IPS-NIHi7 (cell line): ENCODE measurements at regions not wholly inside any gene's neighbourhood (a gene's known extent, or its start where the extent isn't known, plus 50 kb on each side); places are given as distances from the start of the nearest gene placed in this dataset.
"Not testable (repeated sequence)": the region's sequence is repeated elsewhere in the genome, so short reads cannot be mapped to it uniquely, and the experiment has no call there.

Experiments
- DNase-seq: peaks from one replicate; pipeline ENCODE4 v3.0.0; 2012; ENCODE audit warnings: mixed read lengths; ENCODE audit errors: extremely low spot score

GRCh38 chr3:655824-656223, 437.0 kb upstream of the CNTN6 start:
- no peak for DNase-seq

- no peak for DNase-seq
Measured at GRCh38 chr3:661356-661755, 431.5 kb upstream of the CNTN6 start.

GRCh38 chr3:674116-674515, 418.7 kb upstream of the CNTN6 start:
- DNase-seq: no peak

- no peak for DNase-seq
Measured at GRCh38 chr3:675846-676245, 417.0 kb upstream of the CNTN6 start.

GRCh38 chr3:683770-684169, 409.1 kb upstream of the CNTN6 start:
- DNase-seq: no peak

DNA sequence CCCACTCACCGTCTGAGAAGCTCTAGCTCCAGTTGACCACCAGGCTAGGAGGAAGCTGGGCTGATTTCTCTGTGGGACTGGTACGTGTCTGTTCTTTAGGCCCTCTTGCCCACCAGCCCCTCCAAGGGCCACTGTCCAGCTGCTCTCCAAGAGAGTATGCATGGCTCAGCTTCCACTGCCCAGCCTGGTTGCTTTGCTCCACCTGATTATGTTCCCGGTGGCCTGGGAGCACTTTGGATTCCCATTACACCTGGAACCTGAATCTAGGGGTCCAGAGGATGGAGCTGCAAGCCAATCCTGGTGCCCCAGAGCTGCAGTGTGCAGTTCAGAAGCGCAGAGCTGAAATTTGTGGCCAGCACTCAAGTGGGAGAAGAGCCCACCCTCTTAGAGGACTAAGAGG, 402.1 kb upstream of the CNTN6 start:
- DNase-seq: no peak

DNA sequence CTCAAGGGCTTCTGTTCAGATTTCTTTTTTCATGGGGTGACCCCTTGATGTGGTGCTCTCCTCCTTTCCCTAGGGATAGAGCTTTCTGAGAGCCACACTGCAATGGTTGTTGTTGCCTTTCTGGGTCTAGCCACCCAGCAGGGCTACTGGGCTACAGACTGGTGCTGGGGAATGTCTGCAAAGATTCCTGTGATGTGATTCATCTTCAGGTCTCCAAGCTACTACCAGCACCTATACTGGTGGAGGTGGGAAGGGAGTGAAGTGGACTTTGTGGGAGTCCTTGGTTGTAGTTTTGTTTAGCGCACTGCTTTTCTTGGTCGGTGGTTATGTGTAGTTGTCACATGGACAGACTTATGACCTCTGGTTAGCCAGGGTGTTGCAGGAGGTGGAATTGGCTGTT, 392.3 kb upstream of the CNTN6 start:
- DNase-seq: no peak

DNA sequence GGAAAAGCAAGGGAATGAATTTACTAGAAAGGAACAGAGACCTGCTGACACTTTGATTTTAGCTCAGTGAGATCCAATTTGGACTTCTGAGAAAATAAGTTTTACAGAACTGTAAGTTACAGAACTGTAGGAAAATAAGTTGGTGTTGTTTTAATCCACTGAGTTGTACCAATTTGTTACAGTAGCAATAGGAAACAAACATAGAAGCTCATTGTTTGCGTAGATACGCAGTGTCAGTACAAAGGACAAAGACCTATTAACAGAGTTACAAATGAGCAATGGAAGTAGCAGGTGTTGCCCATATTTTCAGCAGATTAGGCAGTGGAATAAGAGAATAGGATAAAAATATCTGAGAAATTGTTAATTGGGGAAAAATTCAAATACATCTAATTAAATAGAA, 385.8 kb upstream of the CNTN6 start:
- no peak for DNase-seq

GRCh38 chr3:713006-713621, 379.7 kb upstream of the CNTN6 start:
- no peak for DNase-seq

GRCh38 chr3:713947-714620, 378.7 kb upstream of the CNTN6 start:
- no peak for DNase-seq

- no peak for DNase-seq
Measured at GRCh38 chr3:721086-721485, 371.7 kb upstream of the CNTN6 start.

- DNase-seq: no peak
Measured at GRCh38 chr3:732326-732928, 360.4 kb upstream of the CNTN6 start.

- no peak for DNase-seq
Measured at GRCh38 chr3:733313-733712, 359.5 kb upstream of the CNTN6 start.

DNA sequence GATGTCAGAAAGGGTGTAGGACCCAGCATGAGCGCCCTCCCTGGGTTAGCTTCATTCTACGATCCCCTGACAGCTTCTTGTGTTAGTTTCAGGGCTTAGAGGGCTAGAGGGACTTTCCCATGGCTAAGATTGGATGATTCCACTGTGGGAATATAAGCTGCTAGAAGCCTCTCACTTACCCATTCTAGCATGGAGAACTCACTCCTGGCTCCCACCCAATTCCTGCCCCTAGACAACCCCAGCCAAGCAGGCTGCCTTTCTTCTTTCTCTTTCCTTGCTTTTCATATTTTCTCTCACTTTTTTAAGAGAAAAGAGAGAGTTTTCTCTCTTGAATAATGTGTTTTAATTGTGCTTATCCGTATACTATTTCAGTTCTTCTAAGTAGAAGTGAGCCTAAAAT, 335.1 kb upstream of the CNTN6 start:
- DNase-seq: no peak

GRCh38 chr3:759106-759505, 333.7 kb upstream of the CNTN6 start:
- DNase-seq: no peak

GRCh38 chr3:773433-773832, 319.4 kb upstream of the CNTN6 start:
- DNase-seq: not testable (repeated sequence)

DNA sequence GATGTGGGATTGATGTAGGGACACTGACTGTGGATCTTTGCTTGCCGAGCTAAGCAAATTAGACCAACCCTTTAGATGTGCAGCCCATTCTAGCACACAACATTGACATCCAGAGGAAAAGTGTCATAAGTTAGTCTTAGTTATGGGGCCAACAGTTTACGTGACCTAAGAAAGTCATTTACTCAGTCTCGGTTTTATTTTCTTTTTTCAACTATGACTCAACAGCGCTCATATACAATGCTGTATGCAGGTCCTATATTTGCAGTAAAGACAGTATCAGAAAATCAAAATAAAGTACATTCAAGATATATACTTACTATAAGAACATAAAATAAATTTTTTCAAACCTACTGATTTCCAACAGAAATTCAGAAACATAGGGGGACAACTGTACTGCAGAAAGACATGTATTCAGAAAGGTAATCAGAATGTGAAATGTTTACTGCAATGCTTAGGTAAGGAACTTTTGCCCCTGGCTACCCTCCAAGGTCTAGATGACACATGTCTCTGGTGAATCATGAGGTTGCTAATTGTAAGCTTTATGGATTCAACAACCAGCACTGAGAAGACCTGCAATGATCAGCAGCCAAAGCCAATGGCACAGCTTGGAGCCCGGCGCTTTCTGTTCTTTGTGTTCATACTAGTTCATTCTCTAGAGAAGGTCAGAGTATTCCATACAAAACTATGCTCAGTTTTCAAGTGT, 317.5 kb upstream of the CNTN6 start:
- no peak for DNase-seq

DNA sequence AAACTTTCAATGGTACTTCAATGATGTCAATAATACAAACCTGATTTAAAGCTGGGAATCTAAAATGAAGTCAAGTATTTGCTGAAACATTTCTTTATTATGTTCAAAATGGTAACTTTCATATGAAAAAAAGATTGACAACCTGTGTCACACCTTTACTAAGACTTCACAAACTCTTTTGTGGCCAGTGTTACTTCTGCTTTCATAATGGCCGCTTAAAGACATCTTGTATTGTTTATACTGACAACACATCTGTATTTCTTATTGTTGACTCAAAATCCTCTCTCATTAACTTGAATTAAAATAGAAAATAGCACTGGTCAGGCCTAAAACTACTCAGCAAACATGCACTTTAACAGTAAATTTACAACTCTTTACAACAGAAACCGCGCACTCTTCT, 312.3 kb upstream of the CNTN6 start:
- no peak for DNase-seq

DNA sequence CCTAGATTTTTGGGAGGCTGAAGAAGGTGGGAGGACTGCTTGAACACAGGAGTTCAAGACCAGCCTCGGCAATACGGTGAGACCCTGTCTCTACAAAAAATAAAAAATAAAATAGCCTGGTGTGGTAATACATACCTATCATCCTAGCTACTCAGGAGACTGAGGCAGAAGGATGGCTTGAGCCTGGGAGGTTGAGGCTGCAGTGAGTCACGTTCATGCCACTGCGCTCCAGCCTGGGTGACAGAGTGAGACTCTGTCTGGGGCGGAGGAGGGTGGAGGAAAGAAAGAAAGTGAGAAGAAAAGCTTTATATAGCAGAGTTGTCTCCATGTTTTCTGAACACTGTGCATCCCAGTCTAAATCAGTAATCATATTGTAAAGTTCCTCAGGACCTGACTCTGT, 301.4 kb upstream of the CNTN6 start:
- DNase-seq: no peak

DNA sequence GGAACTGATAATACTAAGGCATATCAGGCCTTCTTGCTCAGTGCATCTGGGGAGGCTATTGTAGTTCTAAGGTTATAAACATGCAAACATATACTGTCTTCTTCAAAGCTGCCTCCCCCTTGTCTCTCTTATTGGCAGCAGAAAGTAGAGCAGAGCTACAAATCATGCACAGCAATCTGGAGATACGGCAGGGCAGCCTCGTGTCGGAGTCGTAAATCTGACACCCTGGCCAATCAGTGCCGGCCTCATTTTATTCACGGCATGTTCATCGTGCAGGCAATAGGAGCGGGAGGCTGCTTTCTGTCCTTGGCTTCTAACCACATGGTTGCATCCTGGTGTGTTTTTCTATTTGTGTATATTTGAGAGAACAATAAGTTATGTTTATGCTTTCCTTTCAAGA, 300.2 kb upstream of the CNTN6 start:
- no peak for DNase-seq

DNA sequence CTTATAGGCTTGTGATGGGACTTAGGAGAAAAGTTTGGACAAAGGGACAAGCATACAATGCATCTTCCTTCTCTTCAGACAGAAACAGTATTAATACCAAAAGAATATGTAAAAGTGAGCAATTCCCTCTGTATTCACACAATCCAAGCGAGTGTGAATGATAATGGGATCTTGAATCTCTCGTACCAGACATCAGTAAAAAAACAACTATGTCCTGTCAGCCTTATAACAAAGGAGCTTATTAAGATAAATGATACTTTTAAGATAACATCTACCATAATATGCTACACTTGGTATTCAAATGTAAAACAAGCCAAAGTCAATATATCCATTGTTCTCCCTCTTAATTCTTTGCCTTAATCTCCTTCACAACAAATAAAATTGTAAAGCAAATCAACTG, 288.6 kb upstream of the CNTN6 start:
- DNase-seq: no peak

GRCh38 chr3:805326-805725, 287.5 kb upstream of the CNTN6 start:
- DNase-seq: no peak

DNA sequence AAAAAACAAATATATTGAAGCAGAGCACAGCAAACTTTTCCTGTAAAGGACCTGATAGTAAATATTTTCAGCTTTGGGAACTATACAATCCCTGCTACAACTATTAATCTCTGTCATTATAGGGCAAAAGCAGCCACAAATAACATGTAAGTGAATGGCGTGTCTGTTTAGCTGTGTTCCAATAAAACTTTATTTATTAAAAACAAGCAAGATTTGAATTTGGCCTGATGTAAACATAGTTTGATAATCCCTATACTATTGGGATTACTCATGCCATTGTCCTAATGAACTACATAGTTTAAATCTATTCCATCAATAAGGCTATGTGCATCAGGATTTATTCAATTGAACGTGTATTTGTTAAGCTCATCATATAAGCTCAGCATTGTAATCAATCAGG, 286.8 kb upstream of the CNTN6 start:
- no peak for DNase-seq
